Endothelial cell of umbilical vein (primary cell): ENCODE measurements at regions not wholly inside any gene's neighbourhood (a gene's known extent, or its start where the extent isn't known, plus 50 kb on each side); places are given as distances from the start of the nearest gene placed in this dataset.

ENCODE experiments used
- BruUV-seq: library from RNA; stranded (reverse); fragments of 400-500 nt; replicated peaks from 2 replicates; lab custom pipeline; 2021; lab: Mats Ljungman, UMichigan
- CTCF ChIA-PET: fragments of 300-600, 350-600 bp; sonication (Branson Sonifier 250); formaldehyde crosslinking; loops from one replicate; lab custom pipeline; 2021; ENCODE audit warnings: antibody characterized with exemption, inconsistent platforms; lab: Charles Lee
- POLR2A ChIA-PET: fragments of 300-600, 350-600 bp; sonication (Branson Sonifier 250); formaldehyde crosslinking; loops from one replicate; lab custom pipeline; 2021; ENCODE audit warnings: antibody characterized with exemption, inconsistent platforms; lab: Charles Lee
- DNase-seq: peaks from one replicate; pipeline ENCODE4 v3.0.0-alpha.2; 2011; ENCODE audit warnings: low read depth, low spot score
- FAIRE-seq: peaks from 2 replicates; lab custom pipeline; 2011; peaks lifted over from hg19 to GRCh38; lab: Jason Lieb, UNC
- H2AFZ ChIP-seq: 2 replicates; pipeline ENCODE4 v1.6.0; 2012; ENCODE audit warnings: low read depth, low read length, control low read depth, inconsistent platforms
- H3K27ac ChIP-seq: 2 replicates; pipeline ENCODE4 v1.5.1; 2011; ENCODE audit warnings: low read depth, mild to moderate bottlenecking, control low read depth, low read length, moderate library complexity; ENCODE audit not compliant: insufficient read depth
- H3K27me3 ChIP-seq, 2 experiments: 2 replicates each; pipeline versions ENCODE4 v1.6.0 to v1.6.1; 2011; ENCODE audit warnings: low read length in 2 of 2, mixed read lengths in 1 of 2; ENCODE audit not compliant: control insufficient read depth in 2 of 2, insufficient read depth in 2 of 2
- H3K36me3 ChIP-seq, 2 experiments: 2 replicates in 1 of 2; 3 replicates in 1 of 2; pipeline ENCODE4 v1.5.1; 2011; ENCODE audit warnings: low read length in 2 of 2, mild to moderate bottlenecking in 1 of 2, moderate library complexity in 1 of 2; ENCODE audit not compliant: control insufficient read depth in 2 of 2, insufficient read depth in 2 of 2; ENCODE audit errors: extremely low read depth in 1 of 2
- H3K4me1 ChIP-seq: 3 replicates; pipeline ENCODE4 v1.5.1; 2011; ENCODE audit warnings: mild to moderate bottlenecking, low read length; ENCODE audit not compliant: control insufficient read depth, insufficient read depth; ENCODE audit errors: extremely low read depth
- H3K4me2 ChIP-seq: 2 replicates; pipeline ENCODE4 v1.6.1; 2011; ENCODE audit warnings: low read length, control low read depth, mixed read lengths; ENCODE audit not compliant: insufficient read depth
- H3K4me3 ChIP-seq, 3 experiments: fragments of 200-600 bp in 1 of 3; sonication (generic), shearing (Covaris generic) in 1 of 3; replicated peaks in 1 of 3; 2 replicates each; pipeline ENCODE4 v1.5.1; 2011 to 2016; ENCODE audit warnings: control low read depth in 3 of 3, low read length in 3 of 3, mild to moderate bottlenecking in 2 of 3, inconsistent platforms in 1 of 3, low read depth in 1 of 3, moderate library complexity in 1 of 3; ENCODE audit not compliant: insufficient read depth in 1 of 3
- H3K79me2 ChIP-seq: 2 replicates; pipeline ENCODE4 v1.6.0; 2012; ENCODE audit warnings: low read length, inconsistent platforms; ENCODE audit not compliant: control insufficient read depth, insufficient read depth
- H3K9ac ChIP-seq: replicated peaks from 2 replicates; pipeline ENCODE3; 2011; ENCODE audit warnings: low read length, control low read depth; ENCODE audit not compliant: insufficient read depth; ENCODE audit errors: extremely low read depth
- H3K9me1 ChIP-seq: replicated peaks from 3 replicates; pipeline ENCODE4 v1.6.0; 2011; ENCODE audit warnings: mild to moderate bottlenecking, low read length; ENCODE audit not compliant: control insufficient read depth, insufficient read depth; ENCODE audit errors: extremely low read depth
- H3K9me3 ChIP-seq: replicated peaks from 2 replicates; pipeline ENCODE4 v1.5.1; 2012; ENCODE audit warnings: low read length, inconsistent platforms; ENCODE audit not compliant: control insufficient read depth, insufficient read depth
- H4K20me1 ChIP-seq: replicated peaks from 2 replicates; pipeline ENCODE3; 2011; ENCODE audit warnings: mild to moderate bottlenecking, low read length; ENCODE audit not compliant: control insufficient read depth, insufficient read depth; ENCODE audit errors: extremely low read depth
- EZH2 ChIP-seq: IDR thresholded peaks from 2 replicates; pipeline ENCODE4 v1.6.1; 2012; ENCODE audit warnings: borderline replicate concordance, low read depth, mild to moderate bottlenecking, moderate library complexity, low read length, inconsistent platforms; ENCODE audit not compliant: severe bottlenecking
- FOS ChIP-seq: IDR thresholded peaks from 2 replicates; pipeline ENCODE4 v1.6.1; 2011; ENCODE audit warnings: mild to moderate bottlenecking, low read length, moderate library complexity, borderline replicate concordance; ENCODE audit not compliant: insufficient read depth
- GATA2 ChIP-seq: IDR thresholded peaks from 2 replicates; pipeline ENCODE4 v1.7.0; 2011; ENCODE audit warnings: low read depth, mild to moderate bottlenecking, moderate library complexity, mixed read lengths, low read length; ENCODE audit not compliant: insufficient read length, insufficient read depth
- JUN ChIP-seq: IDR thresholded peaks from 2 replicates; pipeline ENCODE4 v1.6.1; 2011; ENCODE audit warnings: borderline replicate concordance, low read depth; ENCODE audit not compliant: insufficient read length, insufficient read depth
- MYC ChIP-seq: IDR thresholded peaks from one replicate; pipeline ENCODE4 v1.6.1; 2011; ENCODE audit warnings: mild to moderate bottlenecking, low read depth, low read length
- POLR2A ChIP-seq: IDR thresholded peaks from 2 replicates; pipeline ENCODE4 v1.6.1; 2012; ENCODE audit warnings: low read depth, mild to moderate bottlenecking, control low read depth, low read length
- POLR2AphosphoS5 ChIP-seq: IDR thresholded peaks from 2 replicates; pipeline ENCODE4 v1.6.1; 2012; ENCODE audit warnings: low read depth, mild to moderate bottlenecking, control low read depth, low read length, moderate library complexity; ENCODE audit not compliant: insufficient read depth
- dilution Hi-C: fragments of 300-500 bp; cut with MboI; formaldehyde crosslinking; loops from one replicate; pipeline ENCODE4 v1.15.0; 2019; ENCODE audit warnings: low sequenced_read_pairs; ENCODE audit not compliant: extremely low pct_ligation_motif_present
- intact Hi-C: fragments of 100-400 bp; cut with micrococcal nuclease; formaldehyde crosslinking; loops from one replicate; pipeline ENCODE4 v1.10.0; 2022
- TF ChIP-seq, protein P1 (sequence below): IDR thresholded peaks from 2 replicates; pipeline ENCODE4 v1.6.1; 2011; ENCODE audit not compliant: insufficient read depth, insufficient read length
- TF ChIP-seq, protein P2 (sequence below), 2 donors: IDR thresholded peaks; 1 replicate in 1 of 2; 2 replicates in 1 of 2; pipeline ENCODE4 v1.5.1; 2011; ENCODE audit warnings: low read length in 2 of 2, mild to moderate bottlenecking in 2 of 2, moderate library complexity in 2 of 2, control low read depth in 1 of 2, inconsistent platforms in 1 of 2, low read depth in 1 of 2; ENCODE audit not compliant: insufficient read depth in 1 of 2; ENCODE audit errors: extremely low read depth in 1 of 2

DNA sequence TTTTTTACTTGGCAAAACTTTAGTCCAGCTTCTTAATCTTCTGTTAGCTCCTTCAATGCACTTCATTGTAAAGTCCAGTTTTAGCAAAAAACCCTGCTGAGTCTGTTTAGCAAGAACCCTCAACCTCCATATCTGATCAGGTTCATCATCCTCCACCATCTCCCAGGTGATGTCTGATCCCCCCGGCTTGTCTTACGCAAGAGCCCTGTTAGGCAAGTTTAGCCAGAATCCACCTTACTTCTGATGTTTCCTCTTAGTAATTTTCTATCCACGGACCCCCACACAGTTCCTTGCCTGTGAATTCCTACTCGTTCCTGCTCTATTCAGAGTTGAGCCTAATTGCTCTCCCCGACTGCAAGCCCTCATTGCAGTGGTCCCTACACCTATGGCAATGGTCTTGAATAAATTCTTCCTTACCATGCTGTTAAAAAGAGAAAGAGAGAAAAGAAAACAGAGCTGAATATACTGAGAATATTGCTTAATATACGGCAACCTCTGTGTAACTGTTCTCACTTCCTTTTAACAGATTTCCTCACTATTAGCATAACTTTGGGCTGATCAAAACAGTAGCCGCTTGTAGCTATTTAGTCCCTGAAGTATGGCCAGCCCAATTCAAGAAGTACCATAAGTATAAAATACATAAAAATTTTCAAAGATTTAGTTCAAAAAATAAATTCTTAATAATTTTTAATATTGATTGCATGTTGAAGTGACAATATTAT, 78.7 kb upstream of the MME start:
- H3K4me2 ChIP-seq = no peak overlapping the region
- H3K27ac ChIP-seq = no peak overlapping the region
- H3K9me1 ChIP-seq = no peaks in the 10 kb centered on the region
- no peak overlapping the region for H2AFZ ChIP-seq
- H3K4me3 ChIP-seq = no peak overlapping the region
- DNase-seq (no peak), FAIRE-seq (no peak)
- no peaks in the 10 kb centered on the region for H3K9me3 ChIP-seq
- H4K20me1 ChIP-seq = no peaks in the 10 kb centered on the region
- intact Hi-C loops = no loop called here
- no TSS peak for BruUV-seq
- H3K9ac ChIP-seq = no peak overlapping the region
- no peaks in the 10 kb centered on the region for H3K79me2 ChIP-seq
- ChIA-PET CTCF (no interaction called here), POLR2A (no interaction called here)
- TF ChIP-seq GATA2 (no peak), EZH2 (no peak), FOS (no peak), POLR2A (no peak), POLR2AphosphoS5 (no peak), JUN (no peak), MYC (no peak)
- TF ChIP-seq, protein P1, sequence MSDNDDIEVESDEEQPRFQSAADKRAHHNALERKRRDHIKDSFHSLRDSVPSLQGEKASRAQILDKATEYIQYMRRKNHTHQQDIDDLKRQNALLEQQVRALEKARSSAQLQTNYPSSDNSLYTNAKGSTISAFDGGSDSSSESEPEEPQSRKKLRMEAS = no peak
- TF ChIP-seq, protein P2, sequence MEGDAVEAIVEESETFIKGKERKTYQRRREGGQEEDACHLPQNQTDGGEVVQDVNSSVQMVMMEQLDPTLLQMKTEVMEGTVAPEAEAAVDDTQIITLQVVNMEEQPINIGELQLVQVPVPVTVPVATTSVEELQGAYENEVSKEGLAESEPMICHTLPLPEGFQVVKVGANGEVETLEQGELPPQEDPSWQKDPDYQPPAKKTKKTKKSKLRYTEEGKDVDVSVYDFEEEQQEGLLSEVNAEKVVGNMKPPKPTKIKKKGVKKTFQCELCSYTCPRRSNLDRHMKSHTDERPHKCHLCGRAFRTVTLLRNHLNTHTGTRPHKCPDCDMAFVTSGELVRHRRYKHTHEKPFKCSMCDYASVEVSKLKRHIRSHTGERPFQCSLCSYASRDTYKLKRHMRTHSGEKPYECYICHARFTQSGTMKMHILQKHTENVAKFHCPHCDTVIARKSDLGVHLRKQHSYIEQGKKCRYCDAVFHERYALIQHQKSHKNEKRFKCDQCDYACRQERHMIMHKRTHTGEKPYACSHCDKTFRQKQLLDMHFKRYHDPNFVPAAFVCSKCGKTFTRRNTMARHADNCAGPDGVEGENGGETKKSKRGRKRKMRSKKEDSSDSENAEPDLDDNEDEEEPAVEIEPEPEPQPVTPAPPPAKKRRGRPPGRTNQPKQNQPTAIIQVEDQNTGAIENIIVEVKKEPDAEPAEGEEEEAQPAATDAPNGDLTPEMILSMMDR (IDR thresholded peaks at IDR 0.05; ENCODE audit: extremely low read depth in 1 of 2, insufficient read depth in 1 of 2, low read depth in 1 of 2, low read length in 2 of 2) = no peak
- H3K27me3 ChIP-seq = no peaks in the 10 kb centered on the region
- dilution Hi-C loops = no loop called here
- H3K4me1 ChIP-seq = no peaks in the 10 kb centered on the region
- no peaks in the 10 kb centered on the region for H3K36me3 ChIP-seq
